Retina (tissue), 1 donor: ENCODE measurements at regions not wholly inside any gene's neighbourhood (a gene's known extent, or its start where the extent isn't known, plus 50 kb on each side); places are given as distances from the start of the nearest gene placed in this dataset.

Source experiments
- DNase-seq: peaks from one replicate; pipeline ENCODE4 v3.0.0-alpha.2; 2016

DNA sequence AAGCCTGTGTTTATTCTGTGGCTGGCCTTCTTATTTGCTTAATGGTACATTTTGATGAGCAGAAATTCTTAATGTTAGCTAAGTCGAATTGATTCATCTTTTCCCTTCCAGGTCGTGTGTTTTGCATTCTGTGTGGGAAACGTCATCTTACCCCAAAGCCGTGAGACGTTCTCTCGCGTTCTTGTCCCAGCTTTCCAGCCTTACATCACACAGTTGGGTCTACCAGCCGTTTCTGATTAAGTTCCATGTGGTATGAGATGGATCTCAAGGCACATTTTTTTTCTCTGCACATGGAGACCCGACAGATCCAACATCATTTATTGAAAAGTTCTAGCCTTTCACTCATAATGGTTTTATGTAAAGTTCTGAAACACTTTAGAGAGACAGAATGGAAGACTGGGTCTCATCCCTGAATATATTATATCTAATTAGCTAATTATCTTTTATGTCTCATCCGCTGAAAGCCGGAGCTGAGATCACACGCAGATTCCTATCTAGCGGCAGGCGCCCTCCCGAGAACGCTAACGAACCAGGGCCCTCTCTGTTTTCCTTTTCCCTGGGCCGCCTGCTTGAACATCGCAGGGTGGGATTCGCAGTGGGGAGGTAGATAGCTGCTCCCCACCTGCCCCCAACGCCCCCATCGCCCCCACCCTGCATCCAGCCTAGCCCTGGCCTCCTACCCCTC, 1162.2 kb downstream of the BRD1 start:
- DNase-seq, result no peak

- DNase-seq, result no peak
These were observed 1163.1 kb downstream of the BRD1 start for GRCh38 chr22:48664586-48664985.

DNA sequence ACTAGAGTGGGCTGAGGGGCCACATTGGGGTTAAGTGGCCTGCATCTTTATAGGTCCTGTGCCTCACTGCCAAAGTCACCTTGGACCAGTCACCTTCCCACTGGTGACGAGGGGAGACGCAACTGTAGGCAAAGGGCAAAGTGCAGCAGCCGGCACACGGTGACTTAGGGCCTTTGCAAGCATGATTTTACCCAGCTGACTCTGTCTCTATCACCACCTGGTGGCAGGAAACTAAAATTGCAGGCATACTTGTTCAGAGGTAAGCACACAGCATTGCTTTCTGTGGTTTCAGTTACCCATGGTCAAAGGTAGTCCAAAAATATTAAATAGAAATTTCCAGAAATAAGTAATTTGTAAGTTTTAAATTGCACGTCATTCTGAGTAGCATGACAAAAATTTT, 1164.4 kb downstream of the BRD1 start:
- no peak for DNase-seq

- no peak for DNase-seq
These were observed 1165.1 kb downstream of the BRD1 start for GRCh38 chr22:48662476-48663135.

- DNase-seq, result no peak
These were observed 1165.7 kb downstream of the BRD1 start for GRCh38 chr22:48661984-48662383.

DNA sequence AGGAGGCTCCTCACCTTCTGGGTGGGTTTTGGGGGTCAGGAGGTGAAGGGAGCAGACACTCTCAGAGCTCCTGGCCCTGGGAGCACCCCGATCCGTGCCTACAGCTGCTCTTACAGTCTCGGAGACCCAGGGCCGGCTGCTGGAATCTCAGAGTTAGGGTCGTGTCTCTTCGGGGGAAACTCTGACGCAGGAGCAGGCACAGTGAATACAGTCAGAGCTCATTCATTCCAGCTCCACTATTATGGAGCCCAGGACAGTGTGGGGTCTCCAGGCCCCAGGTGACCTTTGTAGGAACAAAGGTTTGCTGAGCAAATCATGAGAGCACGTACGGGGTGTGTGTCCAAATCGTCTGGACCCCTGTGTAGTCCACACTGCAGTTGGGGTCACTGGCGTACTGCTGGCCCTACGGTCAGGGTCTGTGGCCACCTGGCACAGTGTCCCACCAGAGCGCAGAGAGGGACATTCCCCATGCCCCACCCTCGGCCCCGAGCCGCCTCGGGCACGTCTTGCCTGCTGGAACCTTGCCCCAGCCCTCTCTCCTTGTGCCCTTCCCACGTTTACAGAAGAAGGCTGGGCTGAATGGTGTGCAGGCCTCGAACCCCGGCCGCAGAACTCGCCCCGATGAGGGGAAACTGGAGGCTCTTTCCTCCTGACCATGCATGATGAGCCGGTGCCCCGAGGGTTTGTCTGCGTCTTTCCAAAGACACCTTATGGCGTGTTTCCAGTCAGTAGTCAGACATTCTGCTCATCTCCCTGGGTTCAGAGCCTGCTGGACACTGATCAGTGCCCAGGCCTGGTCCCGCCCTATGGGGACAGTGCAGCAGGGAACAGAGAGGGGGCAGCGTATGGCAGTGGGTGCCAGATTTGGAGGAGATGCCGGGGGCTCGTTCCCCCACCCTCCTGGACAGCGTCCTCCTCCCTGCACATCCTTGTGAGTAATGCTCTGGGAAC, 1166.6 kb downstream of the BRD1 start:
- no peak for DNase-seq

DNA sequence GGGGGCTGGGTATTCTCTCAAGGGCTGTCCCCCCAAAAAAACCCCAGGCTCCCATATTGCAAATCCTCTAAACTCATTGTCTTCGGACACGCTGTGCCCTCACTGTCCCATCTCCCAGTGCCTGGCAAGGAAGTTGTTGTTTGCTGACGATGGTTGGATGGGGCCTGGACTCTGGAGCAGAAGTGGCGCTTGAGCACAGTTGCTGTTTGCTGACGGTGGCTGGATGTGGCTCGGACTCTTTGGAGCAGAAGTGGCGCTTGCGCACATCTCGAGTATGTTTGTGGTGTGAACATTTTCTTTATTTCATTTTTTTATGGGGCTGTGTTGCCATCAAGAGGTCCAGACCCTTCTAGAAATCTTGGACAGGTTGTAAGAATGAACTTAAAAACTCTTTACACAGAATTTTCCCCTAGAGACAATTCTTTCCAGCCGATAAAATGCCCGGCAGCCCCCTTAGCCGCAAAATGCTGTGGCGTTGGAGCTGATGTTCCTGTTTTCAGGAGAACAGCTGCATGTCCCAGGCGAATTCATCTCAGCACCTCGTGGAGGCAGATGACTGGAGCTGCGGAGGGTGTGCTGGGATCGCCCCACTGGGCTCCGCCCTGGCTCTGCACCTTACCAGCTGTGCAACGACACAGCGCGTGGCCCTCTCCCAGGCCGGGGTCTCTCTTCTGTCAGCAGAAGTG, 1167.4 kb downstream of the BRD1 start:
- no peak for DNase-seq

GRCh38 chr22:48659404-48659996, 1168.2 kb downstream of the BRD1 start:
- DNase-seq, result no peak

GRCh38 chr22:48658871-48659270, 1168.8 kb downstream of the BRD1 start:
- DNase-seq, result no peak

GRCh38 chr22:48658246-48658645, 1169.4 kb downstream of the BRD1 start:
- no peak for DNase-seq

- DNase-seq, result no peak
These were observed 1173.2 kb downstream of the BRD1 start for GRCh38 chr22:48654492-48654891.

GRCh38 chr22:48653929-48654328, 1173.7 kb downstream of the BRD1 start:
- DNase-seq, result no peak

DNA sequence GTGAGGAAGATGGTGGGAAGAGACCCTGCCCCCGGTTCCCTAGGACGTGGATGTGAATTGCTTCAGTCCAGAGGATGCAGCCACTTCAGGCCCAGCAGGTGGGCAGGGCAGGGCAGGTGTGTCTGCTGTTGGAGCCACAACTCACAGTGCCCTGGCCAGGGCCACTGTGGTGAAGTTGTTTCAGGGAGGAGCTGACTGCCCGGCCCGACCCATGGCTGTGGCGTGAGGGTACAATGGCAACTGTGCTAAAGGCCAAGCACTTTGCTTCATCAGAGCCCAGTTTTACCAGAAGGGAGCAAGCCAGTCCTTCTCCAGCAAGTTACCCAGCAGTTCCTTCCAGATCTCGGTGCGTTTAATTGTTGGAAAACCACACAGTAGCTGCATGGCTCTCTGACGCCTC, 1174.4 kb downstream of the BRD1 start:
- no peak for DNase-seq

- DNase-seq, result no peak
These were observed 1174.9 kb downstream of the BRD1 start for GRCh38 chr22:48652796-48653195.

DNA sequence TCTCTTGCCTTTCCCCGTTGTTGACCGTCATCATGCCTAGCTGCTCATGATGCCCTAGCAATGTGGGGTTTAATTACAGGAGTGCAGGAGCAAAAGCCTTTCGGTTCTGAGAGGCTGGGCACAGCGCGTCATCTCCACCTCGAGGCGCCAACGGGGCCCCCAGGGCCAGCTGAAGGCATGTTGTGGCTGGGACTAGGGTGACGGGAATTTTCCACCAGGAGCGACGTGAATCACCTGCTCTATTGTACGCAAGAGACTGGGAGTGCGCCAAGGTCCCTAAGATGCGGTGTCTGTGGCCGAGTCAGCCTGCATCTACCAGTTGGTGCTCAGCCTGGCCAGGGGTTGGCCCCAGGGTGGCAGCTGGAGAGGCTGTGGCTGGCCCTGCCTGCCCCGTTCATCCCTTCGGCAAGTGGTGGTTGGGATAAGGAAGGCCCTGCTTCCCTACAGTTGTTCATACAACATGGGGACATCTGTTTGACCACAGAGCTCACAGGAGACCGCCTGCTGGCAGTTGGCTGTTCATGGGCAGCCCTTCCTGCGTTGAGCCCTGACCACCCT, 1175.6 kb downstream of the BRD1 start:
- DNase-seq, result no peak

DNA sequence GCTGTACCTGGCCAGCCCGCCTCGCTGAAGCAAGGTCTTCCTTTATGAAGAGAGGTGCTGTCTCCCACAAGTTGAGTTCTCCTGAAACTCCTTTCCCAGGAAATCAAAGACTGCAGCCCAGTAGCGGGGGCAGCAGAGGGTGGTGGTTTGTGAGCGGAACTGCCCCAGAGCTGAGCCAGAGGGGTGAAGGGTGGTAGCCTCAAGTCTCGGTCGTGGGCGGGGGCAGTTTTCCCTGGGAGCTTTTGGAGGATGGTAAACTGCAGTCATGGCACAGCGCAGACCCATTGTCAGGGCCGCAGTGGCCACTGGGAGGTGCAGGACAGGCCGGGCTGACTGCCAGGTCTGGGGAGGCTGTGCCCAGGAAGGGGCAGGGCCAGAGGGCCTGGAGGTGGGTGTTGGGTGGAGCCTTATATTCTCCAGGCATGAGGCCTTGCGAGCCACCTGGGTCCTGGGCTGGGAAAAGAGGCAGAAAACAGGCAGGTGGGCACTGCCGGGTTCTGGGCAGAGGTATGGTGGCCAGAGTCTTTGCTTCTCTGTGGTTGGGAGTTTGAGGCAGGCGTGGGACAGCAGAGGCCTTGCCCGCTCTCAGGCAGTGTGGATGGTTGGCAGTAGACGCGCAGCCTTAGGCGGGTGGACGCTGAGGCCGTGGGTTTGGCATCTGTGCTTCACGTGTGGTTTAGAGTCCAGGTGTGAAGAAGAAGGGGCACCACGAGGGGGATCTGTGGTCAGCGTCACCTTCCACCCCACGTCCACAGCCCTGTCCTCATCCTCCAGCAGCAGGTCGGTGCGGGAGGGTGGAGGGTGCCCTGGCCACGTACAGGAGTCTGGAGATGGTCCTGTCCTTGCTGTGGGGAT, 1176.4 kb downstream of the BRD1 start:
- no peak for DNase-seq

GRCh38 chr22:48650323-48651035, 1177.2 kb downstream of the BRD1 start:
- no peak for DNase-seq

DNA sequence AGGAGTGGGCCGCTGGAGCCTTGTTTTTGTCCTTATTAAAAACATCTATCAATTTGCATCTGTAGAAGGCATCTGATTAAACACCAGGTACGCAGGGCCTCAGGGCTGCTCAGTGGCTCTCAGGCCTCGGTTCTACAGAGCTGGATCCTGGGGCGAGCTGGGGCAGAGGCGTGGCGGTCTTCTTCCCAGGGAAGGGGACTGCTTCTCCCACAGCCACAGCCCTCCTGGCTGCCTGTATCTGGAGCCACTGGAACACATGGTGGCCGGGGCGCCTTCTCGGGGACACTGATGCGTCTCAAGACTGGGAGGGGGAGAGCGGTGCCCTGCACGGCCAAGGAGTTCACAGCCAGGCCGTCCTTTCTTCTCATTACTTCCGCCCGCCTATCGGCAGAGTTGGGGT, 1178.2 kb downstream of the BRD1 start:
- DNase-seq, result no peak

DNA sequence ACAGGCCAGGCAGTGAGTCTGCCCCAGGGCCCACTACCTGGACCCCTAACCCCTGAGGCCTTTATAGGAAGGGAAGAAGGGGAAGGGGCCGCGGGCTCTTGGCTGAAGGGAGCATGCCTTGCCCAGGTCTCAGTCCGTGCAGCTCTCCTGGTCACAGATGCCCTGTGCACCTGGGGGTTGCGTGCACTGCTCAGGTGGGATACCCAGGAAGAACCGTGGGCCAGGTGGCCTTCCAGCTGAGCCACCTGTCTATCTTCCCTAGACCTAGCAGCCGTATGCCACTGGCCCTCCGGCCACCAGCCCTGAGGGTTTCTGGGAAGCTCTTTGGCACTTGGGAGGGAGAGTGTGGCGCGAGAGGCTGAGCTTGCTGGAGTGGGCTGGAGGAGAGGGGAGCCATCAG, 1178.6 kb downstream of the BRD1 start:
- no peak for DNase-seq
